Midbrain (tissue), 1 donor: ENCODE measurements at regions not wholly inside any gene's neighbourhood (a gene's known extent, or its start where the extent isn't known, plus 50 kb on each side); places are given as distances from the start of the nearest gene placed in this dataset.
A peak's percentile ranks its signal among the peaks of the same experiment; 100 is the strongest.
"Not testable (repeated sequence)": the region's sequence is repeated elsewhere in the genome, so short reads cannot be mapped to it uniquely, and the experiment has no call there.

ENCODE experiments used
- DNase-seq: peaks from one replicate; lab custom pipeline; 2025; lab: John Stamatoyannopoulos, UW

DNA sequence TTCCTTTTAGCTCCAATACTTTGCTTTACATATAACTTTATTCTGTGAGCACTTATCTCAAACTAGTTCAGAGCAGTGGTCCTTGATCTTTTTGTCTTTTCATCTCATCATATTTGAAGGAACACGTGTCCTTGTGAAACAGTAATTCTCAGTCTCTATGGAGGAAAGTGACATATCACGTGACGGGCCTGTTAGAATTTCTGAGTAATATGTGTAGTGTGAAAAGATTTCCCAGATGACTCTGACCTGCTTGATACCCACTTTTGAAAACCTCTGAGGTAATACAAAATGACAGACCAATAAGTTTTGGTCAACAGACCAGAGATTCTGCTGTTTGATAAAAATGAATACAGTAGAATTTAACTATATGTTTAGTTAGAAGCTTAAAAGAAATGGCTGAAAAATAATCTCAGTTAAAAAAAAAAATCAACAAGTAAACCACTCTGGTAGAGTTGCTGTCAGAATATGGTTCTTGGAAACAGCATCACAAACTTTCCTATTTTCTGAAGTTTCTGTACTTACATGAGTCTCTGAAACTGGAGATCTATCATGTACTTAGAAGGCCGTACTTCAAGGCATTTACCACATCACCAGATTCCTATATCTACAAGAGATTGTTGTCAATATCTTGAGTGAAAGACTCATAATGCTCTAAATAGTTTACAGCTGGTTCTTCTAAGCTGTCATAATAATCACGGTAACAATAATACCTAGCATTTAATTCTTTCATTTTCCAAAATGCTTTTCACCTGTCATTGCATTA is 590.2 kb upstream of the TBL1XR1 start:
- no peak for DNase-seq

DNA sequence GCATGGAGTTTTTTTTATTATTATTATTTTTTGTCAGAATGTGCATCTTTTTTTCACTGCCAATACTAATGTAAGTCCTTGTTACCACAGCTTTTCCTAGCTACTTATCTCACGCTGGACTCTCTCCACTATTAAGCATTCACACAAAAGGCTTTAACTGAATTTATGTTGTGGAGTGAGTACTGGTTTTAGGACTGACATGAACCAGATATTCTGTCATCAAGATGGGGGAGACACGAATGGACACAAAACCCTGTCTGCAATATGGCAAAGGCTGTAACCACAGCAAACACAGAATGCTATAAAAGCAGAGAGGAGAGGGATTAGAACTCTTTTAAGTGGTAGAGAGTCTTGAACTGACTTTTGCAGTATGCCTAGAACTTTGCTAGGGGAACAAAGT is 592.2 kb upstream of the TBL1XR1 start:
- no peak for DNase-seq

DNA sequence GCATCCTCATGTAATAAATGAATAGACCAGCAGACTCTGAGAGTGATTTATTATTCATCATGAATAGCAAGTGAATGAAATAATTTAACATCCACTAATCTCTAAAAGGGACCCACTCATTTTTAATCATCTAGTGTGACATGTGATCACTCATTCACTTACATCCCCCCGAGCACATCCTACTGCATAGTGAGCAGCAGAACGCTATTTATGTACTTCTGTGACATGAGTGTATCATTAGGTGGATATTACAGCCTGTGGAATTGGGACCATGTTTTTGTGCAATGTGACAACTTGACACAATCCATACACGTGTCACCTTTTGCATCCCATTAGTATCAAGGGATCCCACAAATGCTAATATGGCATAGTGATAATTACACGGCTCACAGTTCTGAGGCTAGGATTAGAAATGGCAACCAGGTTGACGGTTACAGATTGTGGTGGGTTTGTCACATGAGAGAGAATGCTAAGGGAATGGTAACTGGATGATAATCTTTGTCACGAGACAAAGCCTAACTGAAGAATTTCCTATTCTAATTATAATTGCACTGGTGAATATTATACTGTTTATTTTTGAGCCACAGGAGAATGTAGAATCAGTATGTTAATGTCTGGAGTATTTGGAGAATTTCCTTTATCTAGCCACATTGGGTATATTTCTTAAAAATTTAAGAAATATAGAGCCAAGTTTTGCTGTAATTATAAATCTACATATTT is 595.2 kb upstream of the TBL1XR1 start:
- no peak for DNase-seq

DNA sequence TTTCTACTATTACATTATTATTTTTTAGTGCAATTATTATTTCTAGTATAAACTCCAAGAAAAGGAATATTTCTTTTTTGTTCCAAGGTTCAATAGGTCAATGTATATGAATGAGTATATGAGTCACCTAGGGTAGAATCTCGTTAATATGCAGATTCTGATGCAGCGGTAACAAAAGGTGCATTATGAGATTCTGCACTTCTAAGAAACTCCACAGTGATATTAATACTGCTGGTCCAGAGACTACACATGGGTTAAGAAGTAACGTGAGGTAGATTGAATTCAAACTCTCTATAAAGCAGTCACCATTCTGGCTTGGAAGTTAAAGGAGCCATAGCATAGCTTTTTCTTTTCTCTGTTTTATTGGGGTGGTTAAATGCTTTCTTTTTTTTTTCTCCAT is 596.2 kb upstream of the TBL1XR1 start:
- DNase-seq = no peak

DNA sequence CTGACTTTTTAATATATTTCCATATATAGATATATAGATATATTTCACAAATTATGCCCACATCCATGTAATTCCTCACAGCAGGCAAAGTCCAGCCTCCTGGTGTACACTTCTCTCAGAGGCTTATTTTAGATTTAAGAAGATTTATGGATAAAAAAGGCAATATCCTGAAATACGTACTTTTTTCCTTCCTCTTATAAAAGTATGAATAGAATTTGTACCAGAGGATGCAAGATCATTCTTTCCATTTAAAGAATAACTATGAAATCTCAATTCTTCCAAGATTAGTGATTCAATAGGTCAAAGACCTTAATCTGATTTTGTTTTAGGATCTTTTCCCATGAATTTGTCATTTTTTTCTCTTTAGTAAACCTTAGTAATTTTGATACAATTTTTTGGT is 597.9 kb upstream of the TBL1XR1 start:
- DNase-seq = no peak

DNA sequence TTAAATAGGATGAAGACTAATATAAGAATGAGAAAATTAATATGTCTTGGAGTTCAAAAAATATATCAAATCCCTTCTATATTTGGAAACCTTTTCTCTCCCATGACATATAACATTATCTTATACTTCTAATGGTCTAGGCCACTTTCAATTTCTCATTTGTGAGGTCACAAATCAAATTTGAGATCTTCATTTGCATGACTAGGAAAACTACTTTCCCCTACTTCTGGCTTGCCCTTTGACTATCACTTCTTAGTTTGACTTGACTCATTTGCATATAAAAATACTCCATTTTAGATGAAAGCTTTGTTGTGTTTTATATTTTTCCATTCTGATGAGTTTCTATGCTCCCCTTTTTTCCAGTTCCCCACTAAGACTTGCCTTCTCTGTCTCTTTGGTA is 598.6 kb upstream of the TBL1XR1 start:
- DNase-seq = no peak

DNA sequence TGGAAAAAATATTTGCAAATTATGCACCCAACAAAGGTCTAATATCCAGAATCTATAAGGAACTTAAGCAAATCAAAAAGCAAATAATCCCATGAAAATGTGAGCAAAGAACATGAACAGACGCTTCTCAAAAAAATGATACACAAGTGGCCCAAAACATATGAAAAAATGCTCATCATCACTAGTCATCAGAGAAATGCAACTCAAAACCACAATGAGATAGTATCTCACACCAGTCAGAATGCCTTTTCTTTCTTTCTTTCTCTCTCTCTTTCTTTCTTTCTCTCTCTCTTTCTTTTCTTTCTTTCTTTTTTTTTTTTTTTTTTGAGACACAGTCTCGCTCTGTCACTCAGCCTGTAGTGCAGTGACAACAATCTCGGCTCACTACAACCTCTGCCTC is 602.9 kb upstream of the TBL1XR1 start:
- DNase-seq = not testable (repeated sequence)

DNA sequence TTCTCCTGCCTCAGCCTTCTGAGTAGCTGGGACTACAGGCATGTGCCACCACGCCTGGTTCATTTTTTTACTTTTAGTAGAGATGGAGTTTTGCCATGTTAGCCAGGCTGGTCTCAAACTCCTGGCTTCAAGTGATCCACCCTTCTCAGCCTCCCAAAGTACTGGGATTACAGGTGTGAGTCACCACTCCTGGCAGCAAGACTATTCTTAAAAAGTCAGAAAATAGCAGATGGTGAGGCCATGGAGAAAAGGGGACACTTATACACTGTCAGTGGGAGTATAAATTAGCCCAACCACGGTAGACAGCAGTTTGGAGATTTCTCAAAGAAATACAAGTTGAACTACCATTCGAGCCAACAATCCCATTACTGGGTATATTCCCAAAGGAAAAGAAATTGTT is 603.3 kb upstream of the TBL1XR1 start:
- no peak for DNase-seq

DNA sequence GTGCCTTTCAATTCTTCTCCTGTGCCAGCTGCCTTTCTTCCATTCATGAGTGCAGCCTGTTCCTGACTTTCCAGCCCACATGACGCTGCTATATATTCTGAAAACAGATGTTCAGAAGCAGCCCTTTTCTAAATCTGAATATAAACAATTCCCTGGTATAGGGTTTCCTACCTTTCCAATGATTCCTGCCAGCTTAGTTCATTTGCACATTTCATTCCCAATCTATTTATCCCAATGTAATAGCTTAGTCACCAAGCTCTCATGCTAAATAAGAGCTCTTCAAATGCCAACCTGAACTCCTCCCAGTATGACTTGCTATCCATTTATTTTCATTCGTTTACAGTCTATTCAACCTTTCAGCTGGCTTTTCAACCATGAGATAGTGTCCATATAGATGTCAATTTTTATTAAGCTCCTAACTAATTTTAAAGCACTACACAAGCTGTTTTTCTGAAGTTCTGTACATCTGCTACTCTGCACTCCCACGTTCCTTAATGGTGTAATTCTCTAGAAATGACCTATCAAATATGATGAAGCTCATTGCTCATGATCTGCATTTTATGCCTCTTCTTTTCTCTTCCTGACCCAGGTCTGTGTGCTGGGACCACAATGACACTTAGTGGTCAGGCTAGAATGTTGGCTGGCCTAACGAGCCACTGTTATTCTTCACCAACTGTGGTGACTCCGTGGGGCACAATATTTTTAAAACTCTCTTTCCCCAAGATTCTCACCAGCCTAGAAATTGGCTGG is 605.0 kb upstream of the TBL1XR1 start:
- DNase-seq = no peak

DNA sequence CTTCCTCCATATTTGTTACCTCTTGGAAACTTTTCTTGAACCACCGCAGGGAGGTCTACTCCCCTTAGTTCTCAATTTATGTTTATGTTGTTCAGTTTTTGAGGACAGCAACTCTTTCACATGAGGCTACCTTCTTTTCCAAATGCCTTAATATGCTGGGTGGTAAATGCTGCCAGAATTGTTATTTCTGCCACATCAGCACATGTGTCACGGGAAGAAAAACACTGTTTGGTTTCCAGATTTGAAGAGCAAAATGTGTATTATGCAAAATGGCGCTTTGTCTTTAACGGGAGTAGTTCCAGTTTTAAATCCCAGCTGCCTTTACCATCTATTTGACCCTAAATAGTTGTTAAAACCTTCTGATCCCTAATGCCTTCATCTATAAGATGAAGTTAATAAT is 606.2 kb upstream of the TBL1XR1 start:
- no peak for DNase-seq

DNA sequence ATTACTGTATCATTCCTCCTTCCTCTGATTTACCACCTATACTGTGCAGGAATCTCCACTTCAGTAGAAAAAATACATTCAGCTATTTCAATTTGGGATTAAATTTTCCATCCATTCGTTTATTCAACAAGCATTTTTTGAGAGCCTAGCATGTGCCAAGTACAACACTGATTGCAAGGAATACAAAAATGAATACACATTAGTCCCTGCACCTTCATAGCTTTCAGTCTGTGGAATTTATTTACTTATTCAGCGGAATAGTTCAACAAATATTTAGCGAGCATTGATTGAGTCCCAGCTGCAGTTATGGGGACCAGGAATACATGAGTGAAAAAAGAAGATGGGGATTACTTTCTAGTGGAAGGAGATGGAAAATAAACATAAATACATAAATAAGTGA is 606.8 kb upstream of the TBL1XR1 start:
- no peak for DNase-seq

DNA sequence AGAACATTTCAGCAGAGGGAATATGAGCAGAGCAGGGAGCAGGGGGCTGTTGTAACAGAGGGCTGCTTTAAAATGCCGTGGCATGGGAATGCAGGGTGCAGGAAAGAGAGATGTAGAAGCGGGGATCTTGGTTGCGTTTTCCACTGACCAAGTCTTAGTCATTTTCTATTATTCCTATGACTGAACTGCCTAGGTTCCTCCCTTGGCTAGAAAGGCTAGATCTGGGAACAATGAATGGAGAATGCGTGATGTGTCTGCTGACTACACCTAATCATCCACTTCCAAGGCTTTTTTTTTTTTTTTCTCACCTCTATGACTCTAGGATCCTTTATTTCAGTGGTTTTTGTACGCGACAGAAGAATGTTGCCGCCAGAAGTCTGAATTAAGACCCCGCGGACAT is 607.4 kb upstream of the TBL1XR1 start:
- DNase-seq = no peak

DNA sequence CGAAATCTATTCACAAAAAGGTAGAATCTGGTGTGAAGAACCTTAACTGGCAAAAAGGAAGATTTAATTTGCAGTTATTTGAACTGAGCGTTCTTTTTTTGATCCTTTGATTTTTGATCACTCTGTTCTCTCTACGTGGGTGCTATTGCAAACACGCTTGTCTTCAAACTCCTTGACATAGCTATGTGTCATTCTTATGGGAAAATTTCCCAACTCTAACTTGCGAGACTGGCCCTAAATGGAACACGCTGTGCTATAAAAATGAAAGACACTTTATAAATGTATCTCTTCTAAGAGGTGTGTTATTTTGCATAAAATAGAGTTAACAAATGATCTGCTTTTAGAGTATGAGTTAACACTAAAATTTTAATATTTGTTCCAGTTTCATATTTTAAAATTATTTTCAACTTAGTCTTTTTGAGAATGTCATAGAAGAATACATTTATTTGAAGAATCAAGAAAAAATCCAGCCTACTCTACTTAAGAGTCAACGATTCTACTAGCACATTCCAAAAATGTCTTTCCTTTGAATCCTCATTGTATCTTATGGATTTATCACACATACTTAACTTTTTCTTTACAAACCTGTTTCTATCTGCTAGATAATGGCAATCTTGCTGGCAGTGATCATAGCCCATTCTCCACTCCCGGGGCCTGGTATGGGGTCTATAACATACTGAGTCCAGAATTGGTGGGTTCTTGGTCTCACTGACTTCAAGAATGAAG is 610.0 kb upstream of the TBL1XR1 start:
- no peak for DNase-seq

DNA sequence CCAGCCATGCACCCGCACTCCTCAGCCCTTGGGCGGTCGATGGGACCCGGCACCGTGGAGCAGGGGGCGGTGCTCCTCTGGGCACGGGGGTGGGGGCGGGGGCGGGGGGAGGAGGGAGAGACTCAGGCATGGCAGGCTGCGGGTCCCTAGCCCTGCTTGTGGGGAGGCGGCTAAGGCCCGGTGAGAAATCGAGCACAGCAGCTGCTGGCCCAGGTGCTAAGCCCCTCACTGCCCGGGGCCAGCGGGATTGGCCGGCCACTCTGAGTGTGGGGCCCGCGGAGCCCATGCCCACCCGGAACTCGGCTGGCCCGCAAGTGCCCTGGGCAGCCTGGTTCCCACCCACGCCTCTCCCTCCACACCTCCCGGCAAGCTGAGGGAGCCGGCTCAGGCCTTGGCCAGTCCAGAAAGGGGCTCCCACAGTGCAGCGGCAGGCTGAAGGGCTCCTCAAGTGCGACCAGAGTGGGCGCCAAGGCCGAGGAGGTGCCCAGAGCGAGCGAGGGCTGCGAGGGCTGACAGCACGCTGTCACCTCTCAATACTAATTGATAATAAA is 611.7 kb upstream of the TBL1XR1 start:
- not testable (repeated sequence) for DNase-seq

DNA sequence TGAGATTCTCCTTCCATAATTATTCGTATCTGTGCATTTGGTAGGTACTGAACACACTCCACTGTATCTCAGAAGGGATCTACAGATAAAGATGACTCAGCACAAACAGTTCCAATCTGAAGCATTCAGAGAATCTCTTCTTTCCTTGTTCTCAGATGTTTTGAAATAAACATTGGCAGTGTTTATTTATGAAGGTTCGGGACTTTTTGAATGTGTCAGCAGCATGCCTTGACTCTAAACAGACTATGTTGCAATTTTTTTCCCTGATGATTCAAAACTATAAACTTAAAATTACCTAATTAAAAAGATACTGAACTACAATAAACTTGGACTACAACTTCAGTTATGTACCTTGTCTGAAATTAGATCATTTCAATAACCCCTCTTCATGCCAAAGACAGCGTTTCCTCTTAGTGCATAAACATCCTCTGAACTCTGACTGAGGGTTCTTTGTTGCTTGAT is 612.9 kb upstream of the TBL1XR1 start:
- DNase-seq = no peak

DNA sequence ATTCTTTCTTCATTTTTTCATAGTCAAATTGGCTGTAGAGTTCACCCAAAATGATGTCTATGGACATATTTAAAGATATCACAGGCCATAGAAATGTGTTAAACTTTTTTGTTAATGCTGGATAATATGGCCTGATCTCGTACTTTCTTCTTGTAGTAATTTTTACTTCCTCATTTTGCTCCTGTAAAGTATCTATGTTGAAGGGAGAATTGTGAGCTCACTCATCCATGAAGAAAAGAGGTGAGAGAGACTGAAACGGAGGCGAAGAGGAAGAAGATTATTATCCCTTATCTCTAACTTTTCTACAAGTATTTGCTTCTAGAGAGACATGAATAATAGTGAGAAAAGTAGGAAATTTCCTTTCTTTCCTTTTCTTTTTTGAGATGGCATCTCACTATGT is 613.8 kb upstream of the TBL1XR1 start:
- DNase-seq = no peak

DNA sequence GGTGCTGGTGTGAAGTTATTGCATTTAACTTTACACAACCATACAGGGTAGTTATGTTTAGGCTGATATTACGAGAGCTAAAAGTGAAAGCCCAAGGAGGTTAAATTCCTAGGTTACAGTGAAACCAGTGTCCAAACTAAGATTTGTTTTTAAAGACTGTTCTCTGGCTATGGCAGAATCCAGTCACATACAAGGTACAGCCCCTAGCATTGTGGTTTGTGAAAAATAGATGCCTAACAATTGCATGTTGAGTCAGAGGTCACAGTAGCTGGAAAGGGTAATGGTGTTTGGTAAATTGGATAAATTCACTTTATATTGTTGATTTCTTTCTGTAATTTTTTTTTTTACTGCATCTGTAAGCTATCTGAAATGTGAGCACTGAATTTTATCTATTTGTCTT is 614.6 kb upstream of the TBL1XR1 start:
- no peak for DNase-seq

DNA sequence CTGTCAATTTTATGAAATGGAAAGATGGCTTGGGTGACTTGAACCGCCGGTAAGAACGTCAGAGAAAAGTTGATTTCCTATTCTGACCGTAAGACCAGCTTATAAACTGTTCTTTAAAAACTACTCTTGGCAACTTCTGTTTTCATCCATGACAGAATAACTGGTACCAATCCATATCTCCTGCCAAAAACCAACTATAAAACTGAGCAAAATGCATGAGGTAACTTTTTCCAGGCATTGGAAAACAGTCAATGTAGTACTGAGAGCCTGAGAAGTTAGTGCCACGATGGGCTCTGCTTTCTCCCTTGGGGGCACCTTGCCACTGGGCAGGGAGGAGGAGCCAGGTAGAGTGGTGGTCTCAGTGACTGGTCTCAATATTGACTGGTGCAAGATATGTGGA is 615.2 kb upstream of the TBL1XR1 start:
- DNase-seq = no peak

DNA sequence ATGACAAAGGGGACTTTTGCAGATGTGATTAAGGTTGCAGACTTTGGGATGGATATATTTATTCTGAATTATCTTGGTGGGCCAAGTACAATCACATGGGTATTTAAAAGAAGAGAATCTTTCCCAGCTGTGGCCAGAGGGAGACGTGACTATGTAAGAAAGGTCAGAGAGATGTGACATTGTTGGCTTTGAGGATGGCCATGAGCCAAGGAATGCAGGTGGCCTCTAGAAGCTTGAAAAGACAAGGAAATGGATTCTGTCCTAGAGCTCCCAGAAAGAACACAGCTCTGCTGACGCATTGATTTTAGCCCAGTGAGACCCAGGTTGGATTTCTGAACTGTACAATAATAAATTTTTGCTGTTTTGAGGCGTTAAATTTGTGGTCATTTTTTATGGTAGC is 616.0 kb upstream of the TBL1XR1 start:
- no peak for DNase-seq

DNA sequence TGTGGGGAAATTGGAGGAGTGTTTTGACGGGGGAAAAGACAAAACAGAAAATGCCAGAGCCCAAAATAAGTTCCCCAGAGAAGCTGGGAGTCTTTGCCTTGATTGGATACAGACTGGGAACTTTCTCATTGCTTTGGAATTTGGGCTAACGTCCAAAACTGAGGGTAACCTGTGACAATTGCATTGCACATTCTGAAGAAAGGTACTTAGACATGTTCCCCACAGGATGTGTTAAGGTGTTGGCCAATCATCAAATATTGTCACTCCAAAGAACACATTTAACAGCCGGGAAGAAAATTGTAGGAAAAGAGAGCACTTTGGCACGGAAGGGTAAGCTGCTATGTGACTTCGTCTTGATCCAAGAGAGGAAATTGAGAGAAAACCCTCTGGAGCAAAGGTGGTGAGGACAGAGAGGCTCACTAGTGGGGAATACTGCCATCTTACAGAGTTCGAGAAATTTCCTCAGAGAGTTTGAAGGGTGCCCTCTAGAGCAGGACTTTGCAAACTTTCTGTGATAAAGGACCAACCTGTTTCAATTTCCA is 619.5 kb upstream of the TBL1XR1 start:
- peak; percentile 12 for DNase-seq

DNA sequence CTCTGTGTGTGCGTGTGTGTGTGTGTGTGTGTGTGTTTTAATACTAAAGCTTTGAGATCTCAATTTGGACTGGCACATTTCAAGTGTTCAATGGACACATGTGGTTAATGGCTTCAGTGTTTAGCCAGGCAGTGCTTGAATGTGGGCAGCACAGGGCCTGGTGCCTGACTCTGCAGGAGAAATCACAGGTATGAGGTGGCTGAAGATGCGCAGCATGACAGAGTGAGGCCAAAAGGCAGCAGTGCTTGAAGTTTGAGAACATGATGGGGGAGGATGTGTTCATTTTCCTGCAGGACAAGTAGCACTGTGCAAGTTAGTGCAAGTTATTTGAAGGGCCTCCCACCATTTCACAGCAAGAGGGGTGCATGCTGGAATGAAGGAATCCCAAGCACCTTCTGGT is 620.5 kb upstream of the TBL1XR1 start:
- no peak for DNase-seq
